ENCODE measurements at regions not wholly inside any gene's neighbourhood (a gene's known extent, or its start where the extent isn't known, plus 50 kb on each side); places are given as distances from the start of the nearest gene placed in this dataset.

DNA sequence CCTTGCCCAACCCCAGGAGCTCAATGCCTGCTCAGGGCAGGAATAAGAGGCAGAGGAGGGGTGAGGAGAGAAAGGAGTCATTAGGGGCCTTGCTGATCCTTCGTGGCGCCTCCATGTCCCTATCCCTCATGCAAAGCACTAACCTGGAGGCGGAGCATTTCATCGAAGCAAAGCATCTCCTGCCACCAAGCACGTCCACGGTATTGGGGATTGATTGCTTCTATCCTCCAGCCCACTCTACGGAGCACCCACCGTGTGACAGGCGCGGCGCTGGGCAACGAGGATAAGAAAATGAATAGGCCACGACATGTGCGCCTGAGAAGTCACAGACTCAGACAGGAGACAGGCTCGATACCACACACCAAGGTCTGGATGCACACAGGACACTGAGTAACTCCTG lies 67.0 kb downstream of the IGLL1 start:
- TF ChIP-seq POLR2A (IDR thresholded peaks at IDR 0.05; ENCODE audit: low read length), result no peak
- TF ChIP-seq GATA1 (IDR thresholded peaks at IDR 0.05; ENCODE audit: low read depth, low read length), result no peak
